GM04503 (cell line): ENCODE measurements at regions not wholly inside any gene's neighbourhood (a gene's known extent, or its start where the extent isn't known, plus 50 kb on each side); places are given as distances from the start of the nearest gene placed in this dataset.

Source experiments
- DNase-seq: peaks from one replicate; pipeline ENCODE4 v3.0.0-alpha.2; 2012; ENCODE audit warnings: low read depth

- no peak for DNase-seq
These were observed 741.0 kb downstream of the UQCRFS1 start for GRCh38 chr19:28471731-28472510.

GRCh38 chr19:28469544-28469943, 743.4 kb downstream of the UQCRFS1 start:
- no peak for DNase-seq

- no peak for DNase-seq
These were observed 744.1 kb downstream of the UQCRFS1 start for GRCh38 chr19:28468701-28469459.

GRCh38 chr19:28466107-28467045, 746.6 kb downstream of the UQCRFS1 start:
- DNase-seq: no peak

GRCh38 chr19:28465371-28466086, 747.4 kb downstream of the UQCRFS1 start:
- DNase-seq: no peak

- DNase-seq: no peak
These were observed 749.4 kb downstream of the UQCRFS1 start for GRCh38 chr19:28463493-28464053.

GRCh38 chr19:28457620-28458019, 755.3 kb downstream of the UQCRFS1 start:
- DNase-seq: no peak

- DNase-seq: no peak
These were observed 756.1 kb downstream of the UQCRFS1 start for GRCh38 chr19:28456708-28457320.

GRCh38 chr19:28456252-28456651, 756.7 kb downstream of the UQCRFS1 start:
- DNase-seq: no peak

GRCh38 chr19:28454083-28454482, 758.9 kb downstream of the UQCRFS1 start:
- no peak for DNase-seq

GRCh38 chr19:28453420-28453819, 759.5 kb downstream of the UQCRFS1 start:
- no peak for DNase-seq

- DNase-seq: no peak
These were observed 763.1 kb downstream of the UQCRFS1 start for GRCh38 chr19:28449803-28450202.

GRCh38 chr19:28446511-28446910, 766.4 kb downstream of the UQCRFS1 start:
- DNase-seq: no peak

- DNase-seq: no peak
These were observed 767.1 kb downstream of the UQCRFS1 start for GRCh38 chr19:28445826-28446225.

- DNase-seq: no peak
These were observed 768.6 kb downstream of the UQCRFS1 start for GRCh38 chr19:28444362-28444761.

GRCh38 chr19:28443361-28443760, 769.6 kb downstream of the UQCRFS1 start:
- no peak for DNase-seq

GRCh38 chr19:28437390-28438346, 775.3 kb downstream of the UQCRFS1 start:
- DNase-seq: no peak

GRCh38 chr19:28436320-28436719, 776.6 kb downstream of the UQCRFS1 start:
- DNase-seq: no peak

GRCh38 chr19:28435551-28436271, 777.2 kb downstream of the UQCRFS1 start:
- no peak for DNase-seq
